Loucy (cell line): ENCODE measurements at regions not wholly inside any gene's neighbourhood (a gene's known extent, or its start where the extent isn't known, plus 50 kb on each side); places are given as distances from the start of the nearest gene placed in this dataset.
"Not testable (repeated sequence)": the region's sequence is repeated elsewhere in the genome, so short reads cannot be mapped to it uniquely, and the experiment has no call there.

Source experiments
- EZH2phosphoT487 ChIP-seq: fragments of 200-600 bp; IDR thresholded peaks from 2 replicates; pipeline ENCODE4 v1.6.1; 2018; ENCODE audit warnings: antibody characterized with exemption, mild to moderate bottlenecking, moderate library complexity, borderline replicate concordance
- TF ChIP-seq, protein P1 (sequence below): fragments of 200-600 bp; sonication (generic); conservative IDR thresholded peaks from 2 replicates; pipeline ENCODE4 v1.5.1; 2014; ENCODE audit warnings: mild to moderate bottlenecking, antibody characterized with exemption, low read length

DNA sequence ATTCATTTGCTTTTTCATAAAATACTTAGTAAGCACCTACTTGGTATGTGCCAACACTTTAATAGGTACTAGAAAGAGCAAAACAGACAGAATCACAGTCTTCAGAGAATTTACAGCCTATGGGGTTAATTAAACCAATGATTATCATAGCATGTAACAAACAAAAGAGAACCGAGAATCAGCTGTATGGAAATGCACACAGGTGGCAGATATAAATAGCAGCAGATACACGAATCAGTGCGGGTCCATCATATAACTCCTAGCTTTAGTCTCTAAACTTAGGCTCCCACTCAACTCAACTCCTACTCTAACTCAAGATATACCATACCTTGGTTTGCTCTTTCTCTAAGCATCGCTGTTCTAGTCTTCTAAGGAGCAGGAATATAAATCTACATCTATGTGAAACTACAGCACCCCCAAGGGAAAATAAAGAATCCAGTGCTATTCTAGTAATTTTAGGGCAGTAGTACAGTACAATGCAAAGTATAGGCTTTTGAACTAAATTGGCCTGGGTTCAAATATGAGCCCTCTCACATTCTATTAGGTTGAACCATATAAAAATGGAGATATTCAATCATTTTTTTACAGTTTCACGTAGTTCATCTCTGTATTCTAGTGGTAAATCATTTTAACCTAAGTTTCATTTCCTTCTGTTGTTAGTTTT lies 108.5 kb upstream of the NBPF9 start:
- TF ChIP-seq, protein P1, sequence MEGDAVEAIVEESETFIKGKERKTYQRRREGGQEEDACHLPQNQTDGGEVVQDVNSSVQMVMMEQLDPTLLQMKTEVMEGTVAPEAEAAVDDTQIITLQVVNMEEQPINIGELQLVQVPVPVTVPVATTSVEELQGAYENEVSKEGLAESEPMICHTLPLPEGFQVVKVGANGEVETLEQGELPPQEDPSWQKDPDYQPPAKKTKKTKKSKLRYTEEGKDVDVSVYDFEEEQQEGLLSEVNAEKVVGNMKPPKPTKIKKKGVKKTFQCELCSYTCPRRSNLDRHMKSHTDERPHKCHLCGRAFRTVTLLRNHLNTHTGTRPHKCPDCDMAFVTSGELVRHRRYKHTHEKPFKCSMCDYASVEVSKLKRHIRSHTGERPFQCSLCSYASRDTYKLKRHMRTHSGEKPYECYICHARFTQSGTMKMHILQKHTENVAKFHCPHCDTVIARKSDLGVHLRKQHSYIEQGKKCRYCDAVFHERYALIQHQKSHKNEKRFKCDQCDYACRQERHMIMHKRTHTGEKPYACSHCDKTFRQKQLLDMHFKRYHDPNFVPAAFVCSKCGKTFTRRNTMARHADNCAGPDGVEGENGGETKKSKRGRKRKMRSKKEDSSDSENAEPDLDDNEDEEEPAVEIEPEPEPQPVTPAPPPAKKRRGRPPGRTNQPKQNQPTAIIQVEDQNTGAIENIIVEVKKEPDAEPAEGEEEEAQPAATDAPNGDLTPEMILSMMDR: not testable (repeated sequence)
- TF ChIP-seq EZH2phosphoT487: not testable (repeated sequence)
